HCT116 (cell line): ENCODE measurements at regions not wholly inside any gene's neighbourhood (a gene's known extent, or its start where the extent isn't known, plus 50 kb on each side); places are given as distances from the start of the nearest gene placed in this dataset.

Experiments used
- ATAC-seq: fragments of 200-7000 bp; cut with Tn5 transposase; 2 replicates; pipeline ENCODE4 v1.9.1; 2020; ENCODE audit warnings: mild to moderate bottlenecking, moderate library complexity
- BruUV-seq: library from RNA; stranded (reverse); fragments of 400-500 nt; replicated peaks from 2 replicates; lab custom pipeline; 2021; lab: Mats Ljungman, UMichigan
- CTCF ChIA-PET: fragments of 300-600 bp; sonication (Branson Sonifier 250); formaldehyde crosslinking; loops from one replicate; lab custom pipeline; 2021; ENCODE audit warnings: antibody characterized with exemption; lab: Charles Lee
- POLR2A ChIA-PET: fragments of 300-600, 350-600 bp; sonication (Branson Sonifier 250); formaldehyde crosslinking; loops from one replicate; lab custom pipeline; 2021; ENCODE audit warnings: antibody characterized with exemption; lab: Charles Lee
- RAD21 ChIA-PET, 2 experiments: fragments of 300-600 bp; sonication (Branson Sonifier 250); formaldehyde crosslinking; loops; one replicate each; lab custom pipeline; 2023; ENCODE audit warnings: low total read pairs in 2 of 2; ENCODE audit not compliant: uncharacterized antibody in 2 of 2, unreplicated experiment in 2 of 2, low non-redundant PET in 1 of 2; lab: Charles Lee
- DNase-seq: peaks from one replicate; pipeline ENCODE4 v3.0.0-alpha.2; 2010; ENCODE audit warnings: low read depth, low spot score
- H2AFZ ChIP-seq: fragments of 200-600 bp; shearing (Covaris generic), sonication (generic); 2 replicates; pipeline ENCODE4 v1.6.1; 2017; ENCODE audit warnings: low read depth, mixed run types, mixed read lengths, antibody characterized with exemption, low read length; ENCODE audit not compliant: poor library complexity, severe bottlenecking
- H3K27ac ChIP-seq: 2 replicates; pipeline ENCODE4 v1.5.1; 2012; ENCODE audit warnings: low read depth, low read length
- H3K27me3 ChIP-seq: fragments of 200-600 bp; sonication (generic); 2 replicates; pipeline ENCODE4 v1.6.1; 2016; ENCODE audit warnings: mixed run types, low read length, mixed read lengths; ENCODE audit not compliant: insufficient read depth
- H3K36me3 ChIP-seq, 2 experiments: fragments of 200-500 bp in 1 of 2; fragments of 200-600 bp in 1 of 2; sonication (Bioruptor generic) in 1 of 2; sonication (generic) in 1 of 2; 2 replicates each; pipeline versions ENCODE4 v1.5.1 to v1.6.1; 2014 to 2016; ENCODE audit warnings: low read length in 2 of 2, inconsistent platforms in 1 of 2, mixed read lengths in 1 of 2, mixed run types in 1 of 2; ENCODE audit not compliant: insufficient read depth in 2 of 2, control insufficient read depth in 1 of 2
- H3K4me1 ChIP-seq, 2 experiments: fragments of 200-600 bp in 1 of 2; sonication (generic) in 1 of 2; 2 replicates each; pipeline versions ENCODE4 v1.5.1 to v1.6.1; 2012 to 2017; ENCODE audit warnings: low read length in 2 of 2, inconsistent platforms in 1 of 2, mild to moderate bottlenecking in 1 of 2, mixed read lengths in 1 of 2, mixed run types in 1 of 2, moderate library complexity in 1 of 2; ENCODE audit not compliant: insufficient read depth in 2 of 2, control insufficient read depth in 1 of 2
- H3K4me2 ChIP-seq: fragments of 200-600 bp; sonication (generic); 2 replicates; pipeline ENCODE4 v1.6.1; 2017; ENCODE audit warnings: mixed run types, low read length, mixed read lengths
- H3K4me3 ChIP-seq, 2 experiments: fragments of 200-600 bp in 1 of 2; sonication (generic) in 1 of 2; replicated peaks in 1 of 2; 2 replicates each; pipeline ENCODE4 v1.5.1; 2011 to 2016; ENCODE audit warnings: low read length in 2 of 2, control low read depth in 1 of 2, low read depth in 1 of 2, mild to moderate bottlenecking in 1 of 2, mixed read lengths in 1 of 2, mixed run types in 1 of 2
- H3K79me2 ChIP-seq: fragments of 200-600 bp; sonication (generic); 2 replicates; pipeline ENCODE4 v1.6.1; 2017; ENCODE audit warnings: mild to moderate bottlenecking, mixed run types, low read length, moderate library complexity, mixed read lengths; ENCODE audit not compliant: insufficient read depth
- H3K9ac ChIP-seq: fragments of 200-600 bp; sonication (generic); 2 replicates; pipeline ENCODE4 v1.6.1; 2016; ENCODE audit warnings: low read length, mixed read lengths
- H3K9me2 ChIP-seq: fragments of 200-600 bp; sonication (generic), shearing (Covaris generic); 2 replicates; pipeline ENCODE4 v1.6.1; 2017; ENCODE audit warnings: mixed run types, mild to moderate bottlenecking, moderate library complexity; ENCODE audit not compliant: insufficient read depth
- H3K9me3 ChIP-seq, 2 experiments: fragments of 200-500 bp in 1 of 2; fragments of 200-600 bp in 1 of 2; sonication (Bioruptor generic) in 1 of 2; sonication (generic) in 1 of 2; 2 replicates each; pipeline ENCODE4 v1.6.1; 2014 to 2017; ENCODE audit warnings: low read length in 2 of 2, mixed read lengths in 2 of 2, inconsistent platforms in 1 of 2, low read depth in 1 of 2, mild to moderate bottlenecking in 1 of 2, mixed run types in 1 of 2, moderate library complexity in 1 of 2; ENCODE audit not compliant: control insufficient read depth in 1 of 2, insufficient read depth in 1 of 2
- H4K20me1 ChIP-seq: fragments of 200-600 bp; sonication (generic), shearing (Covaris generic); 2 replicates; pipeline ENCODE4 v1.6.1; 2017; ENCODE audit warnings: mixed run types, mild to moderate bottlenecking, moderate library complexity; ENCODE audit not compliant: insufficient read depth
- CBX3 ChIP-seq: IDR thresholded peaks from 2 replicates; pipeline ENCODE4 v1.6.1; 2012; ENCODE audit warnings: low read depth
- CEBPB ChIP-seq: IDR thresholded peaks from 2 replicates; pipeline ENCODE4 v1.6.1; 2012; ENCODE audit warnings: low read depth
- EGR1 ChIP-seq: IDR thresholded peaks from 2 replicates; pipeline ENCODE4 v1.6.1; 2012; ENCODE audit warnings: low read depth
- EZH2phosphoT487 ChIP-seq: fragments of 200-600 bp; IDR thresholded peaks from 2 replicates; pipeline ENCODE4 v1.6.1; 2018; ENCODE audit warnings: antibody characterized with exemption, borderline replicate concordance
- FOSL1 ChIP-seq: IDR thresholded peaks from 2 replicates; pipeline ENCODE4 v1.6.1; 2012; ENCODE audit warnings: low read depth
- JUND ChIP-seq: IDR thresholded peaks from 2 replicates; pipeline ENCODE4 v1.6.1; 2012
- POLR2A ChIP-seq: IDR thresholded peaks from 2 replicates; pipeline ENCODE4 v1.7.0; 2011; ENCODE audit warnings: borderline replicate concordance; ENCODE audit not compliant: insufficient read depth, insufficient read length; ENCODE audit errors: extremely low read depth
- POLR2AphosphoS5 ChIP-seq: IDR thresholded peaks from 2 replicates; pipeline ENCODE4 v1.6.1; 2011; ENCODE audit warnings: mild to moderate bottlenecking, low read depth, low read length, moderate library complexity
- RAD21 ChIP-seq: IDR thresholded peaks from 2 replicates; pipeline ENCODE4 v1.6.1; 2012; ENCODE audit warnings: low read depth, mild to moderate bottlenecking
- SP1 ChIP-seq: IDR thresholded peaks from 2 replicates; pipeline ENCODE4 v1.6.1; 2012; ENCODE audit warnings: low read depth
- TCF7L2 ChIP-seq: IDR thresholded peaks from 2 replicates; pipeline ENCODE4 v1.7.0; 2011; ENCODE audit warnings: borderline replicate concordance, inconsistent platforms; ENCODE audit not compliant: insufficient read depth, insufficient read length; ENCODE audit errors: extremely low read depth
- YY1 ChIP-seq: IDR thresholded peaks from 2 replicates; pipeline ENCODE4 v1.6.1; 2011; ENCODE audit warnings: low read length, low read depth, moderate library complexity, mild to moderate bottlenecking; ENCODE audit not compliant: insufficient replicate concordance; ENCODE audit errors: extremely low read depth
- ZFX ChIP-seq: fragments of 450-650 bp; IDR thresholded peaks from 2 replicates; pipeline ENCODE4 v1.6.1; 2017
- intact Hi-C: fragments of 100-400 bp; cut with micrococcal nuclease; formaldehyde crosslinking; loops from 2 replicates; pipeline ENCODE4 v1.10.0; 2022
- TF ChIP-seq, protein P1 (sequence below): IDR thresholded peaks from 2 replicates; pipeline ENCODE4 v1.6.1; 2012; ENCODE audit warnings: low read depth
- TF ChIP-seq, protein P2 (sequence below): IDR thresholded peaks from 2 replicates; pipeline ENCODE4 v1.6.1; 2012
- TF ChIP-seq, protein P3 (sequence below): IDR thresholded peaks from 2 replicates; pipeline ENCODE4 v1.6.1; 2012
- TF ChIP-seq, protein P4 (sequence below): IDR thresholded peaks from 2 replicates; pipeline ENCODE4 v1.6.1; 2011; ENCODE audit warnings: mild to moderate bottlenecking, low read length, moderate library complexity; ENCODE audit not compliant: insufficient replicate concordance; ENCODE audit errors: extremely low read depth

DNA sequence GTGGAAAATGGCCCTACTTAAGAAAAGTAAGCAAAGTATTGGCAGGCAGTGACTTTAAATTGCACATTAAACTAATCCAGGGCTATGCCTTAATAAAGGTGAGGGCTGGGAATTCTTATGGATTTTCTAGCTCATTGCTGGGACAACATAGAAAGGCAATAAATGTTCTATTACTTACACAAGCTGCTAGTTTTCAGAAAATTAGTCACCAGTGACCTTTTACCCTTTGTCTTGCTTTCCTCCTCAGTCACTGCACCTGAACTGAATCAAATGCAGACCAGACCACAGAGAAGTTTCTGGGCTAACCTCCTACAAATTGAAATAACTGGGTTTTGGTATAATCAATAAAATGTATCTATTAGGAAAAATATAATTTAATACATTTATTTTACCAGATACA, 694.4 kb upstream of the FAM241A start:
- ChIA-PET POLR2A (no interaction called here), RAD21 (interaction anchor here in 1 of 2 experiments (0.6 kb wide), 1 partner anchor 57 kb away, joined by 3 read pairs; no protein-coding TSS in a partner anchor), CTCF (no interaction called here)
- ATAC-seq (no peak), DNase-seq (no peak)
- Histone ChIP-seq H3K79me2 (no peaks in the 10 kb centered on the region), H3K27ac (no peak overlapping the region), H4K20me1 (no peaks in the 10 kb centered on the region), H3K27me3 (no peaks in the 10 kb centered on the region), H3K36me3 (no peaks in the 10 kb centered on the region), H3K4me1 (peaks cover 0 to 2% of the 10 kb centered on the region in 2 experiments; a peak in 1 of 4 replicates), H3K9me3 (no peaks in the 10 kb centered on the region), H3K4me3 (no peak overlapping the region), H3K9me2 (no peaks in the 10 kb centered on the region; the same call in 1 of the 2 replicates), H3K4me2 (no peak overlapping the region), H2AFZ (no peak overlapping the region), H3K9ac (no peak overlapping the region)
- BruUV-seq = no TSS peak
- TF ChIP-seq SP1 (no peak), RAD21 (no peak), EZH2phosphoT487 (no peak), JUND (no peak), ZFX (no peak), YY1 (no peak), CBX3 (no peak), TCF7L2 (no peak), EGR1 (no peak), POLR2A (no peak), POLR2AphosphoS5 (no peak), FOSL1 (no peak), CEBPB (no peak)
- TF ChIP-seq, protein P1, sequence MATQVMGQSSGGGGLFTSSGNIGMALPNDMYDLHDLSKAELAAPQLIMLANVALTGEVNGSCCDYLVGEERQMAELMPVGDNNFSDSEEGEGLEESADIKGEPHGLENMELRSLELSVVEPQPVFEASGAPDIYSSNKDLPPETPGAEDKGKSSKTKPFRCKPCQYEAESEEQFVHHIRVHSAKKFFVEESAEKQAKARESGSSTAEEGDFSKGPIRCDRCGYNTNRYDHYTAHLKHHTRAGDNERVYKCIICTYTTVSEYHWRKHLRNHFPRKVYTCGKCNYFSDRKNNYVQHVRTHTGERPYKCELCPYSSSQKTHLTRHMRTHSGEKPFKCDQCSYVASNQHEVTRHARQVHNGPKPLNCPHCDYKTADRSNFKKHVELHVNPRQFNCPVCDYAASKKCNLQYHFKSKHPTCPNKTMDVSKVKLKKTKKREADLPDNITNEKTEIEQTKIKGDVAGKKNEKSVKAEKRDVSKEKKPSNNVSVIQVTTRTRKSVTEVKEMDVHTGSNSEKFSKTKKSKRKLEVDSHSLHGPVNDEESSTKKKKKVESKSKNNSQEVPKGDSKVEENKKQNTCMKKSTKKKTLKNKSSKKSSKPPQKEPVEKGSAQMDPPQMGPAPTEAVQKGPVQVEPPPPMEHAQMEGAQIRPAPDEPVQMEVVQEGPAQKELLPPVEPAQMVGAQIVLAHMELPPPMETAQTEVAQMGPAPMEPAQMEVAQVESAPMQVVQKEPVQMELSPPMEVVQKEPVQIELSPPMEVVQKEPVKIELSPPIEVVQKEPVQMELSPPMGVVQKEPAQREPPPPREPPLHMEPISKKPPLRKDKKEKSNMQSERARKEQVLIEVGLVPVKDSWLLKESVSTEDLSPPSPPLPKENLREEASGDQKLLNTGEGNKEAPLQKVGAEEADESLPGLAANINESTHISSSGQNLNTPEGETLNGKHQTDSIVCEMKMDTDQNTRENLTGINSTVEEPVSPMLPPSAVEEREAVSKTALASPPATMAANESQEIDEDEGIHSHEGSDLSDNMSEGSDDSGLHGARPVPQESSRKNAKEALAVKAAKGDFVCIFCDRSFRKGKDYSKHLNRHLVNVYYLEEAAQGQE = no peak
- TF ChIP-seq, protein P2, sequence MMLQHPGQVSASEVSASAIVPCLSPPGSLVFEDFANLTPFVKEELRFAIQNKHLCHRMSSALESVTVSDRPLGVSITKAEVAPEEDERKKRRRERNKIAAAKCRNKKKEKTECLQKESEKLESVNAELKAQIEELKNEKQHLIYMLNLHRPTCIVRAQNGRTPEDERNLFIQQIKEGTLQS = no peak
- TF ChIP-seq, protein P3, sequence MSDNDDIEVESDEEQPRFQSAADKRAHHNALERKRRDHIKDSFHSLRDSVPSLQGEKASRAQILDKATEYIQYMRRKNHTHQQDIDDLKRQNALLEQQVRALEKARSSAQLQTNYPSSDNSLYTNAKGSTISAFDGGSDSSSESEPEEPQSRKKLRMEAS = no peak
- TF ChIP-seq, protein P4, sequence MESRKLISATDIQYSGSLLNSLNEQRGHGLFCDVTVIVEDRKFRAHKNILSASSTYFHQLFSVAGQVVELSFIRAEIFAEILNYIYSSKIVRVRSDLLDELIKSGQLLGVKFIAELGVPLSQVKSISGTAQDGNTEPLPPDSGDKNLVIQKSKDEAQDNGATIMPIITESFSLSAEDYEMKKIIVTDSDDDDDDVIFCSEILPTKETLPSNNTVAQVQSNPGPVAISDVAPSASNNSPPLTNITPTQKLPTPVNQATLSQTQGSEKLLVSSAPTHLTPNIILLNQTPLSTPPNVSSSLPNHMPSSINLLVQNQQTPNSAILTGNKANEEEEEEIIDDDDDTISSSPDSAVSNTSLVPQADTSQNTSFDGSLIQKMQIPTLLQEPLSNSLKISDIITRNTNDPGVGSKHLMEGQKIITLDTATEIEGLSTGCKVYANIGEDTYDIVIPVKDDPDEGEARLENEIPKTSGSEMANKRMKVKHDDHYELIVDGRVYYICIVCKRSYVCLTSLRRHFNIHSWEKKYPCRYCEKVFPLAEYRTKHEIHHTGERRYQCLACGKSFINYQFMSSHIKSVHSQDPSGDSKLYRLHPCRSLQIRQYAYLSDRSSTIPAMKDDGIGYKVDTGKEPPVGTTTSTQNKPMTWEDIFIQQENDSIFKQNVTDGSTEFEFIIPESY = no peak
- intact Hi-C loops = no loop called here
